ENCODE measurements at regions not wholly inside any gene's neighbourhood (a gene's known extent, or its start where the extent isn't known, plus 50 kb on each side); places are given as distances from the start of the nearest gene placed in this dataset.
"Not testable (repeated sequence)": the region's sequence is repeated elsewhere in the genome, so short reads cannot be mapped to it uniquely, and the experiment has no call there.

DNA sequence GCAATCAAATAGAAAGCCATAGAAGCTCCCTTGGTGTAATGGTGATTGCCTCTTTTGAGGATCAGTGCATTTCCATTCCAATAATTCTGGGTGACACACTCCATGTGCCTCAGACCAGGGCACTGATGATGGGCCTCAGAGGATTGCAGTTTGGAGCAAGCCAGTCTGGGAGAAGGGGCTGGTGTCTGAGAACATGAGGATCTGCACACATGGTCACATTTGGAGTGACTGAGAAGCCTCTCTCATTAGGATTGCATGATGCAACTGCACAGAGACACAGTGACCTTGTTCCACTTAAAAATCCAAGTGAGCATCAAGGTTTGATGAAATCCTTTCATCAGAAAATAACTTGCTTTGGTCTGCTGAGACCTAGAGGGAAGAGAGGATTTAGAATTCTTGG is 216.4 kb downstream of the ANKRD30B start:
- no peak for DNase-seq

DNA sequence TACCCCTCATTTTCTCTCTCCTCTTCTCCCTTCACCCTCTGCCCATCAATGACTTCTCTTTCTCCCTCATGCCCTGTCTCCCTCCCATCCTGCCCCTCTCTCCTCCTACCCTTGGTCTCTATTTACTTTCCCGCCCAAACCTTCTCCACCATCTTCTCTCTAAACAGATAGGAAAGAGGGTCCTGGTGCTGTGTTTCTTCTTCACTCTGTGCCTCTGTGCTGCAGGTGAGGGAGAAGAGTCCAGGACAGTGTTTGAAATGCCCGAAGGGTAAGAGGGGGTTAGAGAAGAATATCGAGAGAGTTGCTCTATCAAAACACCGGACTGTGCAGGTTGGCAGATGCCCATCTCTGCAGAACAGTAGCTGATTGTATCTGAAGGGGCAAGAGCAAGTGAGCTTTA is 217.0 kb downstream of the ANKRD30B start:
- DNase-seq: not testable (repeated sequence)

DNA sequence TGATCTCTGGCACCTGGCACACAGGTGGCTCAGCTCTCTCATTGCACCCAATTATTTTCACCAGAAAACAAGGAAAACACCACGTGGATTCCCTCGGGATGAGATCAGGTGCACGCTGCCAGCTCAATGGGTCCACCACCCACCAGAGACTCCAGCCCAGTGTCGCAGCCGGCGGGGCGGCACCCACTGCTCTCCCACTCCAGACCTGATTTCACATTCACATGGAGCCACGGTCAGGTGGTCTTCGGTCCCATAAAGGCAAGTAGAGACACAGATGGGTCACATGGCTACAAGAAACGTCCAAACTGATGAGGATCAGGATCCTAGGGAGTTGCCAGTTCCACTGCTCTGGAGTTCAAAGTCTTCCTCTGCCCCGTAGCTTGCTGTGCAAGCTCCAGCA is 217.6 kb downstream of the ANKRD30B start:
- no peak for DNase-seq

DNA sequence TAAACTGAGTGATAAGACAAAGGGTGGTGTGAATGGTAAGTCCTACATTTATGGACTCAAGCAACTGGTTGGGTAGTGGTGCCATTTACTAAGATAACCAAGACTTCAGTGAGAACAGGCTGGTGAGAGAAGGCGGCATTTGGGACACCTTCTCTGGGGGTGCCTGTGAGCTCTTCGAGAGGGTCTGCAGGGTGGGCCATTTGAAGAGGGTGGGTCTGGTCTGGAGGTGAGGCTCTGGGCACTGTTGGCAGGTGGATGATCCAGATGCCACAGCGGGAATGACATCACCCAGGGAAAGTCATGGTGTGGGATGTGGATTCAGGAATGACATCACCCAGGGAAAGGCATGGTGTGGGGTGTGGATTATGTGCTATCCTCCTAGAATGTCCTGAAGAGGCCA is 219.3 kb downstream of the ANKRD30B start:
- not testable (repeated sequence) for DNase-seq

DNA sequence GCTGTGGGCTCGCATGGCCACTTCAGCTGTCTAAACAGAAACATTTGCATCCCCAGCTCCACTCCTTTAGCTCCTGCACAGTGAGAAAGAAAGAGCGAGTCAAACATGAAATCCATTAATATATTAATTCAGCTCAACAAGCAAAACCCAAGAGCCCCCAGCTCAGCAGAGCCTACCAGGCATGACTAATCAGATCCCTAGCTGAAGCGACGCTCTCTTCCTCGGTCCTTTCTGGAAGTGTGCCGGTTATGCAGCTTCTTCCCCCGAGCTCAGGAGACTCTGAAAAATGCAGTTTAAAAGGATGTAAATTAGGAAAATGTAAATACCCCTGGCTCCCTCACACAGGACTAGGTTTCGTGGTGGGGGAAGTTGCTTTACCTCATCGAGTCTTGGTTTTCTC is 221.5 kb downstream of the ANKRD30B start:
- DNase-seq: no peak

DNA sequence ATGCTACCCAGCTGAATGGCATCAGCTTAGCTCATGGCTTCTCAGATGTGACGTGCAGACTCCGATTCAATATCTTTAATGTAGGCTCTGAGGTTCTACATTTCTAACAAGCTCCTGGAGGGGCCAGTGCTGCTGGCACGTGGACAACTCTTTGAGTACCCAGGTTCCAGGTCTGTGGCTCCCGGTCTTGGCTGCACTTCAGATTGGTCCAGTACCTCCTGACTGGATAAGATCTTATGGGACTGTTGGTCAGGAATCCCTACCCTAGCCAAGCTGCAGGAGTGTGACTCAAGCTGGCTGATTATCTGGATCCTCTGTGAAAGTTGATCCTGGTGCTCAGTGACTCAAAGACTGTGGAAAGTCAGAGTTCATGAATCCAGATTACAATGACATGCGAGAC is 222.1 kb downstream of the ANKRD30B start:
- no peak for DNase-seq

DNA sequence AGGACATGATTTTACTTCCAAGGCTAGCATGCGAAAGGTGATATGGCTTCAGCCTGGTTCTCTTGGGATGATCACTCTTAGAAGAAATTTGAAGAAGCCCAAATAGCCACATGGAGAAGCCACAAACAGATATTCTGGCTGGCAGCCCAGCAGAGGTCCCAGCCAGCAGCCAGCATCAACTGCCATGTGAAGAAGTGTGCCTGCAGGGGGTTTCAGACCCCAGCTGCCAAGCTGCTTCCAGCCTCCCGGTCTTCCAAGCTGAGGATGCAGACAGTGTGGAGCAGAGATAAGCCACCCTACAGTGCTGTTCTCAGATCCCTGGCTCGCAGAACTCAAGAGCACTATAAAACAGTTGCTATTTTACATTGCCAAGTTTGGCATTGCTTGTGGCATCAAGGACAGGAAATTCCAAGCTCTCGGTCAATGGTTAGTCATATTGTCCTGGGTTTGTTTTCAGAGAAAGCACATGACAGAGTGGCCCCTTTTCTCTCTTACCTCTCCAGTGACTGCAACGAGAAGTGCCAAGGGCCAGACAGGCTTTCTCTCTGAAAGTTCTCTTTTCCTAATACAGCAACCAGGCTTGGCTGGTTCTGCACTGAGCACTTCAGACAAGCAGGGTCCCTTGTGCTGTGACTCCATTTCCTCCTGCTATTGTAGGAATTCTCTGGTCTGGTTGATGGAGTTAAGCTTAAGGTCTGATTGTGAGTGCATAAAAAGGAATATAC is 223.7 kb downstream of the ANKRD30B start:
- no peak for DNase-seq

DNA sequence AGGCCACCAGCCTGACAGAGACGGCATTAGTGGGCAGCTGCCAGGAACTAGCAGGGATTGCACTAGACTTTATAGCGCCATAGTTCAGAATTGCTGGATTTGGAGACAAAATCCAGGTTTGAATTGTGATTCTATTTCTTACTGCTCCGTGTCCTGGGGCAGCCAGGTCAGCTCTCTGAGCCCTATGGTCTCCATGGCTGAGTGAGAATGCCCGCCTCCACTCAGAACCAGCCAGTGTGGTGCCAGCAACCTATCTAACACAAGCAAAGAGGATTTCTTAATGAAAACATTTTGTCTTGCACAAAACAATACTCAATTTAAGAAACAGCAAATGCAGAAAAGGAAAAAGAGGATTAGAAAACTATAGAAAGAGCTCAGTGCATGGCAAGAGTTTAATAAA is 225.4 kb downstream of the ANKRD30B start:
- DNase-seq: not testable (repeated sequence)

DNA sequence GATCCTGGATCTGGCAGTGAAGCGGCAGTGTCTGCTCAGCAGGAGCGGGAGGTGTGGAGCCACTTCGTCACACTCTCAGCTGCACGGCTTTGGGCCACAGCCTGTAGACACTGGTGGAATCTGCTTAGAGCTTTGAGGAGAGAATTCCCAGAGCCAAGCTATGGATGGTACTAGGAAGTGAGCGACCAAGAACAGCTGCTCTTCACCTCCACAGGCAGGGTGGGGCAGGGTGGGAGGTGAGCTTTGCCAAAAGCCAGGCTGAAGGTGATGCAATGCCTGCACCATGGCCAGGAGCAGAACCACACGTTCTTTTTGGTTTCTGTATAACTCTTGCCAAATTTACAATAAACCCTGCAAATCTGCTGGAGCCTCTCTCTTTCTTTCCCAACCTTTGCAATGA is 226.1 kb downstream of the ANKRD30B start:
- no peak for DNase-seq

DNA sequence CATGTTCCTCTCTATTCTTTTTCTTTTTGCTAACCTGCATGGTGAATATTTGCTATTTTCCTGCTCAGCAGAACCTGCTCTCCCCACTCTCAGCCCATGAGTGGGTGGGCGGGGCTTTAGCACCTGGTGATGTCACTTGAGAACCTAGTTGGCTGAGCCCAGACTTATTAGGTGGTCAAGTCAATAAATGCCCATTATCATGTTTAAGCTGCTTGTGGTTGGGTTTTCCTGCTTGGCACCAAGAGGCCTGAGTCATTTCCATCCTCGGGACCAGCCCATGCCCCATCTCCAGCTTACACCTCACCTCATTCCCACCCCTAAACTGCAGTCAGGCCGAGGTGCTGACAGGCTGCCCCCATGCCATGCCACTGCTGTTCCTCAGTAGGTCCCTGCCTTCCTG is 226.6 kb downstream of the ANKRD30B start:
- no peak for DNase-seq

DNA sequence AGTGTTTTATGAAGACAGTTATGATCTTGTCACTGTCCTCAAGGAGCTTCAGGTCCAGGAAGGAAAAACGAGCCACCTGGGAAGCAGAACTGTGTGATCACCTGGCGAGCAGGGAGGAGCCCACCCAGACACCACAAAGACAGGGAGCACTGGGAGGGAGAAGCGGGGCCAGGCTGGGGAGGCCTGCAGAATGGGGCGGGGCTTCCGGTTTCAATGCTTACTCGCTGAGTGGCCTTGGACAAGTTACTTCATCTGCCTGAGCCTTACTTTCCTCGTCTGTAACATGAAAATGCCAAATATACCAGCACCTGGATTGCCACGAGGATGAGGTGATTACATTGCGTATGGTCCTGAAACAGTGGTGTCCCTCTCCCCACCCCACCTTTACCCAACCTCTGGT is 227.5 kb downstream of the ANKRD30B start:
- no peak for DNase-seq

DNA sequence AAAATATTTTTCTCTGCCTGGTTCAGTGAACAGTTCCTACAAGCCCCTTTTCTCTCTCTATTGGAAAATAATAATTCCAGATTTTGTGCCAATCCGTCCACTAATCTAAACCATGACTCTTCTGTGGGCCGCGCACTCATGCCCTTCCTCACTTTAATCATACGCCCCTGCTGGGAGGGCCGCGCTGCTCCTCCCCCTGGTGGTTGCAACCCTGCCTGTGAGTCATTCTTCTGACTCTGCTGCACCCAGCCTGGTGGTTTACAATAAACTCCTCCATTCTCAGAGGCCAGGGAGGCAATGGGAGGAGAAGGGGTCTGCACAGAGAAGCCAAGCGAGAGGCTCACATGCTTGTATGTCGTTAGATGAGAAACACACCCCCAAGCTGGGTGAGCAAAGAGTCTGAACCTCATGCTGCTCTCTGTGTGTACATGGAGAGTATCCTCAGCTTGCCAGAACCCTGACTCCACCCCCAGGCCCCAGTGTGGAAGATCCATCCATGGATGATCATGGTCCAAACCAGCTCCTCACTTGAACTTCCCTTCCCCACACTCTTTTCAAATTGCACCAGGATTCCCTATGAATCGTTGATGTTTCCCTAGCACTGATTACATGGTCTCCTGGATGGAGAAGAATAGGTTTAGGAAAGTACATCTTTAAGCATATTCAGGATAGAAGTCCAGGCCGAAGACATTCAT is 228.9 kb downstream of the ANKRD30B start:
- DNase-seq: no peak

DNA sequence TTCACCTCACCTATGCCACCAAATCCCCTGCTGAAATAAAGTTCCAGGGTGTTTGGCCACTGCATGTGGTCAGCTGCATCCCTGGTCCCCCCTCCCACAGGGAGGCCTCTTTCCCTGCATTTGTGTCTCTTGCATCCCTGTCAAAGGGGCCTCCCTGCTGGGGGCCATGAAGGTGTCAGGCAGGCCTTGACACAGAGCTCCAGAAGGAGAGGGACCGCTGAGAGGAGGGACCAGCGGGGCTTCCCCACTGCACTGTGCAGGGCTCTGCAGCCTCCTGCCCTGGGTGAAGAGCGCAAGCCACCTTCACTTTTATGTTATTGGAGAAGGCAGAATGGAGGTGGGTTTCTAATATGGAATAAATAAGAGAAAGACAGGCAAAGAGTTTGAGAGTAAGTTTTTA is 230.2 kb downstream of the ANKRD30B start:
- no peak for DNase-seq

DNA sequence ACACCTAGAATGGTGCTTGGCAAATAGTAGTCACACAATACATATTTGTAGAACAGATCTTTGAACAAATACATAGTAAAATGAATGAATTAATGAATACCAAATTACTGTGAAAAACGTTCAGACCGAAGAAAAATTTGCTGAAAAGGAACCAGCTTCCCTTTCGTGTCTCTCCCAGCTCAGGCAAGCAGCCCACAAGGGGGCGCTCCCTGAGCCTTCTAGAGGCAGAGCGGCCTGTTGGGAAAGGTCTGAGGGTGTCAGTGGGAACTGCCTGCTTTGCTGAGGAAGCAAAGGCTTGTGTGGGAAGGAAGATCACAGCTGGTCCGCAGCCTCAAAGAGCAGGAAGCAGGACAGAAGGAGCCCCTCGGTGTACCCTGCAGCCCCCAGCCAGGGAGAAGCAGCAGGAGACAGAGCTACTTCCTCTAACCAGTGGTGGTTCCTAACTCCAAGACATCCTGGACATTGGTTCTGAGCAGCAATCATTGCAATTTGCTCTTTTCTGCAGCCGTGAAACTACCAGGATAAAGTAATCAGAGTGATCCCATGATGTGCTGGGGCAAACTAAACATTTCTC is 231.1 kb downstream of the ANKRD30B start:
- DNase-seq: peak; percentile 53 to 58

DNA sequence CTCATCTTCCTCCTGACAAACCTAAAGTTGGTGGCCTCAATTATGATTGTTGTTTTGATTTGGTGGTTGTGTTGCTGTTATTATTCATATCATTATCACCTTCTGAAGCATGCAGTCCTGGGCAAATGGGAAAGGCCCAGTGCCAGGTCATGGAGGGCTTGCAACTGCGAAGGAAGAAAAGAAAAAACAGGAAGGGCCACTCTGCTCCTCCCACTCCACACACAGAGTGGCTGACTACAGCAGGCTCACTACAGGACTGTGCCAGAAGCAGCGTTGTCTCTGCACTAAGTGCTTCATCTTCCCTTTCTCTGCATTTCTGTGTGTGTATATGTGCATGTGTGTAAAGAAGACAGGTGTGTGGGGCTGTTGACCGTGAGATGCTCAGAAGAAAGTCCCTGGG is 231.9 kb downstream of the ANKRD30B start:
- DNase-seq: no peak

DNA sequence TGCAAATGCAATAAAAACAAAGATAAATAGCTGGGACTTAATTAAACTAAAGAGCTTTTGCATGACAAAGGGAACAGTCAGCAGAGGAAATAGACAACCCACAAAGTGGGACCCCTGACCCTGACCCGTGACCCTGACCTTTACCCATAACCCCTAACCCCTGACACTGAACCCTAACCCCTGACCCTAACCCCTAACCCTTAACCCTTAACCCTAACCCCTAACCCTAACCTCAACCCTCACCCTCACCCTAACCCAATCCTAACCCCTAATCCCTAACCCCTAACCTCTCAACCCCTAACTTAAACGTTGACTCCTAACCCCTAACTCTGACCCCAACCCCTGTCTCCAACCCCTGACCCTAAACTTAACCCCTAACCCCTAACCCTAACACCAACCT is 236.6 kb downstream of the ANKRD30B start:
- DNase-seq: not testable (repeated sequence)

DNA sequence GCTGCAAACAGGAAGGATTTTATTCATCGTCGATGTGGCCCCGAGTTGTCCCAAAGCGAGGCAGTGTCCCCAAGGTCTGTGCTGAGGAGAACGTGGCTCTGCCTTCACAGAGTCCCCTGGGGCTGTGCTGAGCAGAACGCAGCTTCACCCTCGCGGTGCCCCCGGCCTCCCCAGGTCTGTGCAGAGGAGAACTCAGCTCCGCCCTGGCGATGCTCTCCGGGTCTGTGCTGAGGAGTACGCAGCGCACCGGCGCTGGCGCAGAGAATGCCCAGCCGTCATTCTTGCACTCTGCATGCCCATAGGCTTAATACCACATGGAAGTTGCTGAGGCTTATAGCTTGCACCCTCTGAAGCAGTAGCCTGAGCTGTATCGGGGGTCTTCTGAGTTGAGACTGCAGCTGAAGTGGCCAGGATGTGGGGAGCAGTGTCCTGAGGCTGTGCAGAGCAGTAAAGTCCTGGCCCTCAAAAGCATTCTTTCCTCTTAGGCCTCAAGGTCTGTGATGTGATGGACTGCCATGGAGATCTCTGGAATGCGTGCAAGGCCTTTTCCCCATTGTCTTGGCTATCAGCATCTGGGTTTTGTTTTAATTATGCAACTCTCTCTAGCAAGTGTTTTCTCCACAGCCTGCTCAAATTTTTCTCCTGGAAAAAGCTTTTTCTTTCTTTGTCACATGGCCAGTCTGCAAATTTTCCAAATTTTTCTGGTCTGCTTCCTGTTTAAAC is 237.5 kb downstream of the ANKRD30B start:
- not testable (repeated sequence) for DNase-seq

DNA sequence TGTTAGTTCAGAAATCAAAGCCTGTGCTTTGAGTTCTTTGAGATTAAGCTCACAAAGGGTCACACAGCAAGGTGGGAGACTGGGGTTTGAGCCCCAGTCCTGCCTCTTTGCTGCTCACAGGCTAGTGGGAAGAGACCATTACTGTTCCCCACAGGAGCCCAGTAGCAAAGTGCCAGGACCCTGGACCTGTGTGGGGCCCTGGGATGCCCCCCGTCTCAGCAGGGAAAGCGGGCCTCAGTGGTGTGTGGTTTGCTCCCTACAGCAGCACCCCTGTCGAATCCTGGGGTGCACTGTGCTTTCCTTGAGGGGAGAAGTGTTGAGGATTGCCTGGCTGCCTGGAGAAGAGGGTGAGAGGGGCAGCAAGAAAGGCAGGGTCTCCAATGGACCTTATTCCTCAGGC is 239.4 kb downstream of the ANKRD30B start:
- DNase-seq: not testable (repeated sequence)

DNA sequence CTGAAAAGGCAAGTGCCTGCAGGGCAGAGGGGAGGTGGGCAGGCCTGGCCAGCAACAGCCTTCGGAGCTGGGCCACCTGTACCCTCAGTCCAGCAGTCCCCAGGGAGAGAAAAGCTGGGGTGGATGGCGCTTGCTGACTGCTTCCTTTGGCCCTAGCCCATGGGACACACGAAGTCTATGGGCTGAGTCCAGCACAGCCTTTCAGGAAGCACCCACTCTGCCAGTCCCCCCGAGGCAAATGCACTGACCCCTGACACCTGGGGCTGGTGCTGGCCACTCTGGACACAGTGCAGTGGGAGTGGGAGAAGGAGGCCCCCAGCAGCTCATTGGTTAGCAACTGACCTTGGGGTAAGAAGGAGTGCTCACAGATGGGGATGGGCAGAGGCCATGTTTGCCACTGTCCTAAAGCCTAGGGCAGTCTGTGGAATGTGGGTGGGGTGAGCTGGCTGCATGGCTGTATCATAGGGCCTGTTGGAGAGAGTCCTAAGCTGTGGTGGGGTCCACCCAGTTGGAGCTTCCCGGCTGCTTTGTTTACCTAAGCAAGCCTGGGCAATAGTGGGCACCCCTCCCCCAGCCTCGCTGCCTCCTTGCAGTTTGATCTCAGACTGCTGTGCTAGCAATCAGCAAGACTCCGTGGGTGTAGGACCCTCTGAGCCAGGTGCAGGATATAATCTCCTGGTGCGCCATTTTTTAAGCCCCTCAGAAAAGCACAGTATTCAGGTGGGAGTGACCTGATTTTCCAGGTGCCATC is 240.2 kb downstream of the ANKRD30B start:
- DNase-seq: not testable (repeated sequence)

DNA sequence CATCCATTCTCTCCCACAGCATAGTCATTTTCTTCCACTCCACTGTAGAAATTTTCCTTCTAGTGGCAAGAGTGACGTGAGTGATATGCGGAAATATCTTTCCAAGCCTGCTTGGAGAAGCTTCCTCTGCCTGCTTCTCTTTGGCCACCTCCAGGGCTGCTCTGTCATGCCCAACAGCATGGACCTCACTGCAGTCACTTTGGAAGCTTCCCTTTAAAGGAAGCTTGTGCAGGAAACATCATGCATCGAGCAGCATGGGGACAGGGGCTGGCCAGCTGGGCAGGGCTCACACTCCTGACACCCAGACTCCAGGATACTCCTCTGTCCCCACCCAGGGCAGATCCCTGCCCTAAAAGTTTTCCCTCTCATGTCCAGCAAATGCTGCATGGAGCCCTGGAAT is 241.6 kb downstream of the ANKRD30B start:
- not testable (repeated sequence) for DNase-seq

DNA sequence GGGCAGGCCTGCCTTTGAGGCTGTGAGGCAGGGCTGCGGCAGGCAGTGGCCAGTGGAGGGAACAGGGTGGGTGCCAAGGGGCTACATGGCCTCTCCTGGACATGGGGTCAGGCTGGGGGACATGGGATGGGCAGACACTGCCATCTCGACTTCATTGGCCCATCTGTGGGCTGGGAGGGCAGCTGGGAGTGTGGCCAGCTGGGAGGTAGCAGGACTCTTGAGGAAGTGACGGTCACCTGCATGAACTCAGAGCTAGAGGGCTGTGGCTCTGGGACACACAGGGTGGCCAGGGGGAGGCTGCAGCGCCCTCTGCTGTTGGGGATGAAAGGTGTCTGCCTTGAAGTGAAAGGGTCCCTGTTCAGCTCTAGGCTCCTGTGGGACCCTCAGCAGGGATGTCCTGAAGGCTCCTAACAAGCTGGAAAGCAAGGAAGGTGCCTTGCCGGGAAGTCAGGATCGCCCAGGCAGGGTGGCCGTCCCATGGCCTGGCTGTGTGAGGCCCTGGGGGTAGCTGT is 244.0 kb downstream of the ANKRD30B start:
- not testable (repeated sequence) for DNase-seq

DNA sequence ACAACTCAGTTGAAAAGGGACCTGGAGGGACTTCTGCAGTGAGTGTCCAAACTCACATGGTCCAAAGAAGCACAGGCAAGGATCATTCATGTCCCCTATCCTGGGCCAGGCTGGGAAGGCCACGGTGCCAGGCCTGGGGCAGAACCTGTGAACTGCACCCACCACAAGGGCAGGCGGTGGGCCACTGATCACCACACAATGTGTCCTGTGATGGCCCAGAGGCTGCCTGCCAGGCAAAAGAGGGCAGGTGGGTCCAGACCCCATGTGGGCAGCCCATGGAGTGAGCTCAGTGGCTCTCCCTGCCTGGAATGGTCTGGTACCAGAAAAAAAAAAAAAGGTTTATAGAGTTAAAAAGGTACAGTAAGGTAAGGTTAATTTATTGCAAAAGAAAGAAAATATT is 244.8 kb downstream of the ANKRD30B start:
- DNase-seq: not testable (repeated sequence)

DNA sequence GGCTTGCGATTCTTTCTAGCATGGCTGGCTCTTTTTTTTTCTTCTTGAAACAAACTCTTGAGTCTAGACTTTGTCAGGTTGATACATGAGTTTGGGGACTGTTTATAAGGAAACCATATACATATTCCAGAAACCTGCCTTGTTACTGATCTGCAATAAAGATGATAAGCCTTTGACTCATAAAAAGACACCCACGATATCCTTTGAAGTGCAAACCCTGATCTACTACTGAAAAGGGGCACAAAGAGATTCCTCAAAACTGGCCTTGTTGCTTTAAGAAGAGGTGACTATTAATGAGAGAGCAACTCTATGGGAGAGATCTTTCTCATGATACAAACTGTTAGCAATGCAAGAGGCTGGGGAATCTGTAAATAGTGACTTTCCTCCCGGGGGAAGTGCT is 247.1 kb downstream of the ANKRD30B start:
- DNase-seq: not testable (repeated sequence)
